HepG2 (cell line): ENCODE measurements at regions not wholly inside any gene's neighbourhood (a gene's known extent, or its start where the extent isn't known, plus 50 kb on each side); places are given as distances from the start of the nearest gene placed in this dataset.

Experiments
- ATAC-seq: fragments of 200-7000 bp; cut with Tn5 transposase; 3 replicates; pipeline ENCODE4 v1.9.1; 2020; ENCODE audit warnings: mild to moderate bottlenecking, moderate library complexity
- BruUV-seq: library from RNA; stranded (reverse); fragments of 400-500 nt; replicated peaks from 2 replicates; lab custom pipeline; 2021; lab: Mats Ljungman, UMichigan
- CTCF ChIA-PET: fragments of 300-600 bp; formaldehyde crosslinking; extraction: SDS; loops from one replicate; lab custom pipeline; 2021; ENCODE audit warnings: low total read pairs, inconsistent platforms, low intra/inter-chr PET ratio; lab: Yijun Ruan, JAX
- POLR2A ChIA-PET: fragments of 350-600 bp; sonication (Branson Sonifier 250); formaldehyde crosslinking; loops from one replicate; lab custom pipeline; 2020; ENCODE audit warnings: antibody characterized with exemption, inconsistent platforms; lab: Yijun Ruan, JAX
- DNase-seq: peaks from one replicate; pipeline ENCODE4 v3.0.0-alpha.2; 2015; ENCODE audit warnings: low spot score
- FAIRE-seq: peaks from 3 replicates; lab custom pipeline; 2011; peaks lifted over from hg19 to GRCh38; lab: Jason Lieb, UNC
- H2AFZ ChIP-seq: one replicate; pipeline ENCODE4 v1.6.1; 2011; ENCODE audit warnings: low read length, inconsistent platforms
- H3K27ac ChIP-seq: fragments of 300-600 bp; 3 replicates; pipeline ENCODE4 v1.8.0; 2011; ENCODE audit warnings: mixed run types, mild to moderate bottlenecking, mixed read lengths, low read length, inconsistent platforms; ENCODE audit not compliant: insufficient read depth; ENCODE audit errors: extremely low read length
- H3K27me3 ChIP-seq, 2 experiments: fragments of 200-600 bp in 1 of 2; 2 replicates in 1 of 2; 3 replicates in 1 of 2; pipeline versions ENCODE4 v1.6.0 to v1.8.0; 2011; ENCODE audit warnings: low read length in 2 of 2, mild to moderate bottlenecking in 2 of 2, moderate library complexity in 2 of 2, inconsistent platforms in 1 of 2; ENCODE audit not compliant: insufficient read depth in 2 of 2, control insufficient read depth in 1 of 2
- H3K36me3 ChIP-seq, 2 experiments: fragments of 200-600 bp in 1 of 2; replicated peaks in 1 of 2; 2 replicates in 1 of 2; 3 replicates in 1 of 2; pipeline versions ENCODE4 v1.5.1 to v1.8.0; 2011; ENCODE audit warnings: low read length in 2 of 2, inconsistent platforms in 1 of 2; ENCODE audit not compliant: insufficient read depth in 2 of 2, control insufficient read depth in 1 of 2
- H3K4me1 ChIP-seq: 2 replicates; pipeline ENCODE4 v1.5.1; 2012; ENCODE audit warnings: low read length, inconsistent platforms; ENCODE audit not compliant: insufficient read depth
- H3K4me2 ChIP-seq: 2 replicates; pipeline ENCODE4 v1.6.0; 2011; ENCODE audit warnings: low read depth, low read length, inconsistent platforms
- H3K4me3 ChIP-seq, 3 experiments: fragments of 200-600 bp in 1 of 3; sonication (generic), shearing (Covaris generic) in 1 of 3; replicated peaks in 1 of 3; 2 replicates each; pipeline ENCODE4 v1.5.1; 2011 to 2016; ENCODE audit warnings: low read length in 3 of 3, inconsistent platforms in 2 of 3, low read depth in 2 of 3, mild to moderate bottlenecking in 2 of 3, control low read depth in 1 of 3, mixed read lengths in 1 of 3; ENCODE audit not compliant: insufficient read depth in 1 of 3
- H3K79me2 ChIP-seq: one replicate; pipeline ENCODE4 v1.6.1; 2011; ENCODE audit warnings: low read length, inconsistent platforms; ENCODE audit not compliant: insufficient read depth
- H3K9ac ChIP-seq: 2 replicates; pipeline ENCODE4 v1.6.0; 2011; ENCODE audit warnings: mild to moderate bottlenecking, low read depth, low read length, inconsistent platforms; ENCODE audit not compliant: insufficient read depth
- H3K9me3 ChIP-seq: 2 replicates; pipeline ENCODE4 v1.5.1; 2012; ENCODE audit warnings: mild to moderate bottlenecking, low read length
- H4K20me1 ChIP-seq: 2 replicates; pipeline ENCODE4 v1.6.0; 2011; ENCODE audit warnings: inconsistent platforms, mild to moderate bottlenecking, low read length, moderate library complexity; ENCODE audit not compliant: insufficient read depth
- ZNF20 ChIP-seq: sonication (generic); formaldehyde crosslinking; IDR thresholded peaks from 2 replicates; pipeline ENCODE4 v1.4.0; 2020; ENCODE audit warnings: mild to moderate bottlenecking, moderate library complexity, missing genetic modification reagents
- ZNF260 ChIP-seq: sonication (generic); formaldehyde crosslinking; IDR thresholded peaks from 2 replicates; pipeline ENCODE4 v1.4.0; 2020; ENCODE audit warnings: missing genetic modification reagents, low read depth, mild to moderate bottlenecking, borderline replicate concordance
- ZNF276 ChIP-seq: sonication (generic); formaldehyde crosslinking; IDR thresholded peaks from 2 replicates; pipeline ENCODE4 v1.4.0; 2020; ENCODE audit warnings: mild to moderate bottlenecking, low read depth, missing genetic modification reagents
- ZNF724P ChIP-seq: sonication (generic); formaldehyde crosslinking; IDR thresholded peaks from 2 replicates; pipeline ENCODE4 v1.8.0; 2022; ENCODE audit warnings: missing genetic modification reagents, borderline replicate concordance
- WGBS: methylation state at CpG from one replicate; pipeline ENCODE4 v1.1.6; 2017; ENCODE audit warnings: low lambda C conversion rate; 5-methylcytosine and 5-hydroxymethylcytosine counted together
- in situ Hi-C: cut with HindIII; loops from 2 replicates; pipeline ENCODE4 v1.10.0; 2017; ENCODE audit warnings: low pct_unique_long_range_greater_than_20kb; ENCODE audit not compliant: extremely low pct_ligation_motif_present
- intact Hi-C: fragments of 100-400 bp; cut with micrococcal nuclease; formaldehyde crosslinking; loops from one replicate; pipeline ENCODE4 v1.10.0; 2022; ENCODE audit not compliant: unreplicated experiment
- TF ChIP-seq, protein P1 (sequence below): sonication (generic); formaldehyde crosslinking; IDR thresholded peaks from one replicate; pipeline ENCODE4 v1.5.1; 2020; ENCODE audit warnings: mild to moderate bottlenecking, missing genetic modification reagents; ENCODE audit errors: not compliant biosample characterization

GRCh38 chr15:29196290-29196689 is 73.3 kb downstream of the NSMCE3 start:
- TF ChIP-seq ZNF724P (no peak), ZNF260 (CRISPR knock-in tag) (no peak), ZNF20 (CRISPR knock-in tag) (no peak), ZNF276 (no peak)
- TF ChIP-seq, protein P1, sequence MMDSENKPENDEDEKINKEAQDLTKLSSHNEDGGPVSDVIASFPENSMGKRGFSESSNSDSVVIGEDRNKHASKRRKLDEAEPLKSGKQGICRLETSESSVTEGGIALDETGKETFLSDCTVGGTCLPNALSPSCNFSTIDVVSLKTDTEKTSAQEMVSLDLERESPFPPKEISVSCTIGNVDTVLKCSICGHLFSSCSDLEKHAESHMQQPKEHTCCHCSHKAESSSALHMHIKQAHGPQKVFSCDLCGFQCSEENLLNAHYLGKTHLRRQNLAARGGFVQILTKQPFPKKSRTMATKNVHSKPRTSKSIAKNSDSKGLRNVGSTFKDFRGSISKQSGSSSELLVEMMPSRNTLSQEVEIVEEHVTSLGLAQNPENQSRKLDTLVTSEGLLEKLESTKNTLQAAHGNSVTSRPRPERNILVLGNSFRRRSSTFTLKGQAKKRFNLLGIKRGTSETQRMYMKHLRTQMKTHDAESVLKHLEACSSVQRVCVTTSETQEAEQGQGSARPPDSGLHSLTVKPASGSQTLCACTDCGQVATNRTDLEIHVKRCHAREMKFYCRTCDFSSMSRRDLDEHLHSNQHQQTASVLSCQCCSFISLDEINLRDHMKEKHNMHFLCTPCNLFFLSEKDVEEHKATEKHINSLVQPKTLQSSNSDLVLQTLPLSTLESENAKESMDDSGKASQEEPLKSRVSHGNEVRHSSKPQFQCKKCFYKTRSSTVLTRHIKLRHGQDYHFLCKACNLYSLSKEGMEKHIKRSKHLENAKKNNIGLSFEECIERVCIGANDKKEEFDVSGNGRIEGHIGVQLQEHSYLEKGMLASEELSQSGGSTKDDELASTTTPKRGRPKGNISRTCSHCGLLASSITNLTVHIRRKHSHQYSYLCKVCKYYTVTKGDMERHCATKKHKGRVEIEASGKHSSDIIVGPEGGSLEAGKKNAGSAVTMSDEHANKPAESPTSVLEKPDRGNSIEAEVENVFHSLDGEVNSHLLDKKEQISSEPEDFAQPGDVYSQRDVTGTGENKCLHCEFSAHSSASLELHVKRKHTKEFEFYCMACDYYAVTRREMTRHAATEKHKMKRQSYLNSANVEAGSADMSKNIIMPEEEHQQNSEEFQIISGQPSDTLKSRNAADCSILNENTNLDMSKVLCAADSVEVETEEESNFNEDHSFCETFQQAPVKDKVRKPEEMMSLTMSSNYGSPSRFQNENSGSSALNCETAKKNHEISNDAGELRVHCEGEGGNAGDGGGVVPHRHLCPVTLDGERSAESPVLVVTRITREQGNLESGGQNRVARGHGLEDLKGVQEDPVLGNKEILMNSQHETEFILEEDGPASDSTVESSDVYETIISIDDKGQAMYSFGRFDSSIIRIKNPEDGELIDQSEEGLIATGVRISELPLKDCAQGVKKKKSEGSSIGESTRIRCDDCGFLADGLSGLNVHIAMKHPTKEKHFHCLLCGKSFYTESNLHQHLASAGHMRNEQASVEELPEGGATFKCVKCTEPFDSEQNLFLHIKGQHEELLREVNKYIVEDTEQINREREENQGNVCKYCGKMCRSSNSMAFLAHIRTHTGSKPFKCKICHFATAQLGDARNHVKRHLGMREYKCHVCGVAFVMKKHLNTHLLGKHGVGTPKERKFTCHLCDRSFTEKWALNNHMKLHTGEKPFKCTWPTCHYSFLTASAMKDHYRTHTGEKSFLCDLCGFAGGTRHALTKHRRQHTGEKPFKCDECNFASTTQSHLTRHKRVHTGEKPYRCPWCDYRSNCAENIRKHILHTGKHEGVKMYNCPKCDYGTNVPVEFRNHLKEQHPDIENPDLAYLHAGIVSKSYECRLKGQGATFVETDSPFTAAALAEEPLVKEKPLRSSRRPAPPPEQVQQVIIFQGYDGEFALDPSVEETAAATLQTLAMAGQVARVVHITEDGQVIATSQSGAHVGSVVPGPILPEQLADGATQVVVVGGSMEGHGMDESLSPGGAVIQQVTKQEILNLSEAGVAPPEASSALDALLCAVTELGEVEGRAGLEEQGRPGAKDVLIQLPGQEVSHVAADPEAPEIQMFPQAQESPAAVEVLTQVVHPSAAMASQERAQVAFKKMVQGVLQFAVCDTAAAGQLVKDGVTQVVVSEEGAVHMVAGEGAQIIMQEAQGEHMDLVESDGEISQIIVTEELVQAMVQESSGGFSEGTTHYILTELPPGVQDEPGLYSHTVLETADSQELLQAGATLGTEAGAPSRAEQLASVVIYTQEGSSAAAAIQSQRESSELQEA (CRISPR knock-in tag), result no peak
- H3K4me1 ChIP-seq, result no peaks in the 10 kb centered on the region
- no peak for FAIRE-seq
- no peak overlapping the region for H3K27ac ChIP-seq
- no peaks in the 10 kb centered on the region for H4K20me1 ChIP-seq
- H3K9me3 ChIP-seq, result no peaks in the 10 kb centered on the region
- H3K36me3 ChIP-seq, result no peaks in the 10 kb centered on the region
- DNase-seq, result no peak
- H3K4me2 ChIP-seq, result no peak overlapping the region
- no peak overlapping the region for H3K4me3 ChIP-seq
- intact Hi-C loops, result no loop called here
- H3K79me2 ChIP-seq, result no peaks in the 10 kb centered on the region
- 25% methylated on average over 7 of the region's 14 CpGs for WGBS
- ATAC-seq, result no peak
- ChIA-PET CTCF (no interaction called here), POLR2A (no interaction called here)
- H2AFZ ChIP-seq, result no peak overlapping the region
- peaks cover 2 to 21% of the 10 kb centered on the region in 2 experiments; a peak in 4 of 5 replicates for H3K27me3 ChIP-seq
- in situ Hi-C loops, result no loop called here
- H3K9ac ChIP-seq, result no peak overlapping the region
- BruUV-seq, result no TSS peak
